Activated naive CD8-positive, alpha-beta T cell treated with anti-CD3 and anti-CD28 coated beads for 36 hours (primary cell): ENCODE measurements at regions not wholly inside any gene's neighbourhood (a gene's known extent, or its start where the extent isn't known, plus 50 kb on each side); places are given as distances from the start of the nearest gene placed in this dataset.

Experiments
- DNase-seq: peaks from one replicate; pipeline ENCODE4 v3.0.0; 2021
- H3K27ac Mint-ChIP-seq: one replicate; pipeline ENCODE4 v1.8.0; 2022; ENCODE audit warnings: mild to moderate bottlenecking, moderate library complexity, mixed read lengths
- H3K27me3 Mint-ChIP-seq: one replicate; pipeline ENCODE4 v1.8.0; 2022; ENCODE audit warnings: mild to moderate bottlenecking, mixed read lengths
- H3K36me3 Mint-ChIP-seq: one replicate; pipeline ENCODE4 v1.8.0; 2021; ENCODE audit warnings: mild to moderate bottlenecking, mixed read lengths
- H3K4me1 Mint-ChIP-seq: one replicate; pipeline ENCODE4 v1.8.0; 2021; ENCODE audit warnings: mixed read lengths
- H3K4me3 Mint-ChIP-seq: one replicate; pipeline ENCODE4 v1.8.0; 2022; ENCODE audit warnings: mild to moderate bottlenecking, moderate library complexity, mixed read lengths
- H3K9me3 Mint-ChIP-seq: one replicate; pipeline ENCODE4 v1.8.0; 2022; ENCODE audit warnings: mixed read lengths

DNA sequence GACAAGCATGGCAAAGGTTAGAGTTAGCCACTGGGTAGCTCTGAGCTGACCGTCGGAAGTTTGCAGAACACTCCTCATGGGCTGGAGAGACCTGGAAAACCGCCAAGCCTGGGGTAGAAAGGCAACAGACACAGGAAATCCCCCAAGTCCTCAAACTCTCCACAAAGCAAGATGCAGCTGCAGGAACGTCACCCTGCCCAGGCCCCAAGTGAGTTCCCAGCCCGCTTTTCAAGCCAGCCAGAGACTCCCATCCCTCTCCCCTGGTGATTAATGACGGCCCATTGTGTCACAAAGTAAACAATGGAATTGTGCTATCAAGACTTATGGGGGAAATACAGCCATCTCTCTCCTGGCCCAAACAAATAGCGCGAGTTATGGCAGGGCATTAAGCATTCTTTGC lies 633.0 kb downstream of the TBC1D22A start:
- Mint-ChIP-seq H3K4me1 (no peaks in the 10 kb centered on the region), H3K27ac (no peak overlapping the region), H3K4me3 (no peak overlapping the region), H3K36me3 (no peaks in the 10 kb centered on the region), H3K9me3 (no peaks in the 10 kb centered on the region), H3K27me3 (peaks cover 3% of the 10 kb centered on the region)
- DNase-seq = no peak

DNA sequence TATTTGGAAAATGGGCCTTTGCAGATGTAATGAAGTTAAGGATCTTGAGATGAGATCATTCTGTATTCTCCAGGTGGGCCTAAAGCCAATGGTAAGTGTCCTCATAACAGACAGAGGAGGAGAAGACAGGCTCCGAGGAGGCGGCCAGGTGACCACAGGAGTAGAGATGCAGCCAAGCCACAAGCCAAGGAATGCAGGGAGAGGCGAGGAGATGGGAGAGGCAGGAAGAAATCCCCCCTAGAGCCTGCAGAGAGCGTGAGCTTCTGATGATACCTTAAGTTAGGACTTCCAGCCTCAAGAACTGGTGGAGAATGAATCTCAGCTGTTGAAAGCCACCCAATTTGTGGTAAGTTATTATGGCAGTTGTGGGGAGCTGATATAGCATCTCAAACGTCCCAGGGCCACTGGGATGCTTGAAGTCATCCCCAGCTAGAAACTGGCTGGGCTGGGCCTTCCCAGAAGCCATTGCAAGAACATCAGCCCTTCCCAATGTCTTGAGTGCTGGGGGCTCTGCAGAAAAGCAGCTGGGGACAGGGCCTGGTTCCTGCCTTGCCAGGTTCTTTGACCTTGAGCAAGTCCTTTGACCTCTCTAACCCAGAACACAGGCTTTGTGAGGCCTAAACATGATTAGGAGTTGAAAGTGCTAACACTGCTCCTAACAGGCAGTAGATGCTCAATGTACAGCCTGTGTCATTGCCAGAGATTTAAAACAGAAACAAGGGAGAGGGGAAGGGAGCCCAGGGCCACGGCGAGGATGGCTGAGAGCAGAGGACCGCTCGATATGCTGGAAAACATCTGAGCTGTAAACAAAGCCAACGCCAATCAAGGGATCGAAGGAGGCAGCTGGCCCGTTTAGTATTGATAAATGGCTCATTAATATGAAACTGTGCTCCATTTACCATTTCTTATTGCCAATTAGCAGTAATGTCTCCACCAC lies 632.3 kb downstream of the TBC1D22A start:
- Mint-ChIP-seq H3K4me3 (no peak overlapping the region), H3K36me3 (no peaks in the 10 kb centered on the region), H3K27ac (no peak overlapping the region), H3K27me3 (peaks cover 3% of the 10 kb centered on the region), H3K9me3 (no peaks in the 10 kb centered on the region), H3K4me1 (no peaks in the 10 kb centered on the region)
- DNase-seq = no peak

DNA sequence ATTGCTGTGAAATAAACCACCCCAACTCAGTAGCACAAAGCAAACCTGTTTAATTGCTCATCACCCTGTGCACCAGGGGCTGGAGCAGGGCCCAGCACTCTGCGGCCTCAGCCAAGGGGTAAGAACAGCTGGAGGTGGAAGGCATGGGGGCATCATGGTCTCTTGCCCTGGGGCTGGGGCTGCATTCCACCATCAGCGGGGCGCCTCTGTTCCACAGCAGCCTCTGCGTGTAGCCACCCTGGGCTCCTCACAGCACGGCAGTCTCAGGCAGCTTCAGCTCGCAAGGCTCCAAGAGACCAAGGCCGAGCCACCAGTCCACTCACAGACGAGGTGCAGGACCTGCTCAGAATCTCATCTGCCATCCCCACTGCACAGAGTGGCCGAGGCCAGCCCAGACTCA lies 630.7 kb downstream of the TBC1D22A start:
- Mint-ChIP-seq H3K4me3 (no peak overlapping the region), H3K36me3 (no peaks in the 10 kb centered on the region), H3K4me1 (no peaks in the 10 kb centered on the region), H3K9me3 (no peaks in the 10 kb centered on the region), H3K27me3 (peaks cover 3% of the 10 kb centered on the region), H3K27ac (no peak overlapping the region)
- no peak for DNase-seq

DNA sequence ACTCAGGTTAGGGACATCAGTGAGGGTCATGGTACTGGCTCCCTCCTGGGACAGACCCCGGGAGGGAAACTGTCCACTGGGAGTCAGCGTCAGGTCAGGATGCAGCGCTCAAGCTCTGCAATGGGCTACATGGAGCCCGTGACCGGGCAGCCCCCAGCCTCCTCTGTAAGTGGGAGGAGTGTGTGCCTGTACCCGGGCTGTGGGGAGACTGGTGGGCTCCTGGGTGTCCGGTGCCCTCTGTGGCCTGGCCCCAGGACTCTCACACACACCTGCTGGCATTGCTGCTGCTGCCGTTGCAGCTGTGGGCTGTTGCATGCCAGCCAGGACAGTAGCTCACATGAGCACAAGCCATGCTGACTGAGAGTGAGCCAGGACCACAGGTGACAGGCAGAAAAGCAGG lies 630.3 kb downstream of the TBC1D22A start:
- Mint-ChIP-seq H3K9me3 (no peaks in the 10 kb centered on the region), H3K27me3 (peaks cover 3% of the 10 kb centered on the region), H3K27ac (no peak overlapping the region), H3K36me3 (no peaks in the 10 kb centered on the region), H3K4me1 (no peaks in the 10 kb centered on the region), H3K4me3 (no peak overlapping the region)
- no peak for DNase-seq

DNA sequence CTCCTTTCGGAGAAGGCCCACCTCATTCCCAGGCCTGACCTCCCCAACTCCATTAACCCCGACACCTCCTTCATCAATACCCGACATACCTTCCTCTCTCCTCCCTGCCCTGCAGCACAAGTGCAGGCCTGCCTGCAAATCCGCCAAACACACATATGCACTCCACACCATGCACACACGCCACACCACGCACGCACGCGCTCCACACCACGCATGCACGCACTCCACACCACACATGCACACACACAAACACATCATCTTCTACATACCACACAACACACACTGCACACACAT lies 629.6 kb downstream of the TBC1D22A start:
- no peak overlapping the region for H3K4me3 Mint-ChIP-seq
- no peaks in the 10 kb centered on the region for H3K9me3 Mint-ChIP-seq
- peaks cover under 1% of the 10 kb centered on the region for H3K27me3 Mint-ChIP-seq
- H3K27ac Mint-ChIP-seq = no peak overlapping the region
- no peaks in the 10 kb centered on the region for H3K4me1 Mint-ChIP-seq
- DNase-seq = no peak
- H3K36me3 Mint-ChIP-seq = no peaks in the 10 kb centered on the region

DNA sequence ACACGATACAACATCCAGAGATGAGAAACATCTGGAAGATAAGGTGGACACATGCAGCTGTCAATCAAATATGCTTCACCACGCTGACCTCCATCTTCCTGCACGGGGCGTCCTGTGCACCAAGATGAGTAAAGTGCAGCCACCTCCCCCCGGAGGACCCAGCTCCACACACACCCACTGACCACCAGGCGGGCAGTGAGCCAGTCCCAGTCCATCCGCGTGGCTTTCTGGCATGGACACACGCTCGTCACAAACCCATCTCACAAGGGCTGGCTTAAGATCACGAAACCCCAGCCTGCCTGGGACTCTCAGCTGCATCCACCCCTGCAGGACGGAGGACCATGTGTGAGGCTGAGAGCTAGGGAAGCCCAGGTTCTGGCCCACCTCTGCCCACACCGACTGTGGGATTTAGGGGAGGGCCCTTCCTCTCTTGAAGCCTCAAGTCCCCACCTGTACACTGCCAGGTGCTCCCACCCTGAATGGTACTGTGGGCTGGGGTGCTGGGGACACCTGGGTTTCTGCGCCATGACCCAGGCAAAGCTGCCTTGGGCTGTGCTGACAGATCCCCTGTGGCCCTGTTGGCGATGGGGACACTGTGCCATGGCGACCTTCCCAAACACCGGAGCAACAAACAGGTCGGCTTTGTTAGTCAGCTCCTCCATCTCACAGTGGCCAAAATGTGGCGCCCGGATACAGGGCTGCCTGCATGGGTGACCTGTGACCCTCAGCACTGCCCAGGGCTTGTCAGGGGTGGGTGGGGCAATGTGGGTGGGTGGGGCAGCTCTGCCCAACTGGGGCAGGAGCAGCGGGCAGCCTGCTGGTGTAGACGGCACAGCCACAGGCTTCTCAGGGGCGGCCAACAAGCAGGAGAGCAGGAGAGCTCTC lies 629.0 kb downstream of the TBC1D22A start:
- H3K9me3 Mint-ChIP-seq = no peaks in the 10 kb centered on the region
- no peaks in the 10 kb centered on the region for H3K27me3 Mint-ChIP-seq
- H3K4me1 Mint-ChIP-seq = no peaks in the 10 kb centered on the region
- H3K36me3 Mint-ChIP-seq = no peaks in the 10 kb centered on the region
- H3K4me3 Mint-ChIP-seq = no peak overlapping the region
- DNase-seq = no peak
- no peak overlapping the region for H3K27ac Mint-ChIP-seq

DNA sequence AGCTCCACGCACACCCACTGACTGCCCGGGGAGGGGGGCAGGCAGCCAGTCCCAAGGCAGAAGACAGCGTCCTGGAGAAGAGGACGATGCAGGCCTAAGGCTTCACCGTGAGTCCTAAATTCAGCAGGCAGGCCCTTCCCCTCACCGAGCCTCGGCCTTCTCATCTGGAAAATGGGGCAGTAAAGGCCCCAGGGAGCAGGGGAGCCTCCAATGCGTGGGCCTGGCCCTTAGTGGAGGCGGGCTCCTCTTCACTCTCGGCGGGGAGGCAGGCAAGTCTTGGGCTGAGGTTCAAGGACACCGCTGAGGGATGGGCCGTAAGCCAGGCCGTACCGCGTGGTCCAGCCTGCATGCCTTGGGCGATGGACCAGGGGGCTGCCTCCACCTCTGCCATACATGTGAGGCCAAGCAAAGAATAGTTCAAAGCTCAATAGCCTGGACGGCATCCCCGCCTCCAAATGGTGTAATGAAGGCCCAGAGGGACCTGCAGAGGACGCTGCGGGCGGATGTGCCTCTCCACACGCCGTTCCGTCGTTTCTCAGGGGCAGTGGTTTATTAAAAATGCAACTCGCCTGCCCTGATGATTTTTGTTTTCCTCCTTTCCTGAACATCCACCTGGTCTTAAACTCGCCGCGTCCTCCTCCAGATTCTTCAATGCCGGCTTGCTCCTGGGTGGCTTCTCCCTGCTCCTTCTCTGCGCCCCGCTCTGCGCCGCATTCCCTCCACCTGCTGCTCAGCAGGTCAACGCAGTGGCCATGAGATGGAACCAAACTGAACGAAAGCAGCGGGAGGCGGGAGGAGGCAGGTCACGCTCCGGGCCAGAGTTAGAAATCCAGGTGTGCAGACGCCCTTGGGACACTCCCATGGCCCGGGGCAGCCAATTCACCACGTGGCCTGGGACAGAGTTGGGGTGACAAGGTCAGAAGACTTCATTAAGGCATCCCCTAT lies 627.8 kb downstream of the TBC1D22A start:
- H3K27ac Mint-ChIP-seq = no peak overlapping the region
- H3K9me3 Mint-ChIP-seq = no peaks in the 10 kb centered on the region
- no peak overlapping the region for H3K4me3 Mint-ChIP-seq
- no peak for DNase-seq
- no peaks in the 10 kb centered on the region for H3K36me3 Mint-ChIP-seq
- no peaks in the 10 kb centered on the region for H3K27me3 Mint-ChIP-seq
- H3K4me1 Mint-ChIP-seq = no peaks in the 10 kb centered on the region

DNA sequence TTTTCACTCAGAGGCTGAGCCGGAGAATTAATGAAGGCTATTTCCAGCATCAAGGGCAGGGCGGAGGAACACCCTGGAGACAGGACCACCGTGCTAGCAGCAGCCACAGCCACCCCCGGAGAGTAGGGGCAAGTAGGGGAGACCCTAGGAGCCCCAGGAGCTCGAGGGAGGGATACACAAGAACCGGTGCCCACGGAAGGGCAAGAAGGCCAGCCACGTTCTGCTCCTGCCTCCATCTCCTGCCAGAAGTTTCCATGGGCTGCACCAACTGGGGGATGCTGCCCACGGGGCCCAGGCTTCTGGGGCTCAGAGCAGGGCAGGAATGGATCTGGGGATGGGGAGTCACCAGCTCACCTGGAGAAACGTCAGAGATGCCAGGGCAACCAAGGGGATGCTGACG lies 626.8 kb downstream of the TBC1D22A start:
- no peaks in the 10 kb centered on the region for H3K27me3 Mint-ChIP-seq
- no peak overlapping the region for H3K4me3 Mint-ChIP-seq
- no peaks in the 10 kb centered on the region for H3K9me3 Mint-ChIP-seq
- no peaks in the 10 kb centered on the region for H3K4me1 Mint-ChIP-seq
- no peaks in the 10 kb centered on the region for H3K36me3 Mint-ChIP-seq
- no peak for DNase-seq
- no peak overlapping the region for H3K27ac Mint-ChIP-seq

DNA sequence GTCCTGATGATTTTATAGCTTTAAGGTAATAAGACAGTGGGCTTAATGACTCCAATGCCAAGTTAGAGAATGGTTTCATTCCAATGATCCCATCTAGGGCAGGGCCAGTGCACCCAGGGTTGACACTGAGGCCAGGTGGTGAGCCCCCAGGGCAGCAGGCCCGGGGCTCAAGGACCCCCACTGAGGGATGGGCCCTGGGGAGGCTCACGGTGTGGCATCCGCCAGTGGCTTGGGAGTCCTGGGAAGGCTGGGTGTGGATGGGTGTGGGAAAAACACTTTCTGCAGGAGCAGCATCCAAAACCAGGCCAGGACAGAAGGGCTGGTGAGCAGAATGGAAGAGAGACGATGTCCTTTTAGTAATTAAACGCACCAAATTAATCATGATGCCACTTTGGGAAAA lies 626.3 kb downstream of the TBC1D22A start:
- DNase-seq = no peak
- H3K36me3 Mint-ChIP-seq = no peaks in the 10 kb centered on the region
- no peak overlapping the region for H3K27ac Mint-ChIP-seq
- H3K4me3 Mint-ChIP-seq = no peak overlapping the region
- H3K9me3 Mint-ChIP-seq = no peaks in the 10 kb centered on the region
- no peaks in the 10 kb centered on the region for H3K27me3 Mint-ChIP-seq
- no peaks in the 10 kb centered on the region for H3K4me1 Mint-ChIP-seq

DNA sequence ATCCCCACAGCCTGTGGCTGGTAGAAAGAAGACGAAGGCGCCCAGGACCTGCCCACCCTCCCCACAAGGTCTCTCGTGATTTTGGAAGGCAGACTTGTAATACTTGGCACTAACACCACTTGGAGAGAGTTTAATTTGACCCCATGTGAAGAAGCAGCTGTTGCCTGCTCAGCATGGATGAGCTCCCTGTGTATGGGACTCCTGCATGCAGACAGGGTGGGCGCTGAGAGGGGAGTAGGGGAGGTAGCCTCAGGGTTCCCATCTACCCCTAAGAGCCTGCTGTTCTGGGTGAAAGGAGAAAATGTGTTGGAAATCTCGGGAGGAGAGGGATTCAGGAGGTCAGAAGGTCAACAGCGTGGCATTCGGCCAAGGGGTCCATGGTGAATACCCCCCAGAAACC lies 625.9 kb downstream of the TBC1D22A start:
- Mint-ChIP-seq H3K27me3 (no peaks in the 10 kb centered on the region), H3K4me3 (no peak overlapping the region), H3K27ac (no peak overlapping the region), H3K9me3 (no peaks in the 10 kb centered on the region), H3K4me1 (no peaks in the 10 kb centered on the region), H3K36me3 (no peaks in the 10 kb centered on the region)
- no peak for DNase-seq

DNA sequence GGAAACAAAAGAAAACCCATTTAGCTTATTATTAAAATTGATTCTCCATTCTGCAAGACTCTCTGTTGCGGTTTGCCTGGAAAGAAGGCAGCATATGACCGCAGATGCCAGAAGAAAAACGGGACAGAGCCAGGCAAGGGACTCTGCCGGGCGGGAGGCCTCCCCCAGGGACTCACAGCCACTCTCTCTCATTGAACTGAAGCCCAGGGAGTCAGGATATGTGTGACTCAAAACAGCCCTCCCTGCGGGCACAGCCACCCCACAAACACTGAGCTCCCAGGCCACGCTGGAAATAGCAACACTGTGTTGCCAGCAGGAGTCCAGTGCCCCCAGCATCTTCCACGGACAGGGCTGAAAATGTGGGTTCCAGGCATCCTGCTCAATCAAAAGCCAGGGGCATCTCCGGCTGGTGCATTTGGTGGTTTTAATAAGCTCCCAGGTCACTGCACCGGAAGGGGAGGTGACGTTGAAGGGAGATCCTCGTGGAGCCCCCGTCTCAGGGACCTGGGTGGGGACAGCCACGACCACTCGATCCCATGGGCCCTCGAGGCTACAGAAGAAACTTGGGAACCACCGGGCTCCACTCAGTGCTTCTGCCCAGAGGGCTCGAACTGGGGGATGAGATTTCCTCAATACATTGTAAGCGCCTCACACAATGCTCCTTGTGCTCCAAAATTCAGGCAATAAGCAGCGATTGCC lies 624.5 kb downstream of the TBC1D22A start:
- DNase-seq = no peak
- no peak overlapping the region for H3K4me3 Mint-ChIP-seq
- H3K27ac Mint-ChIP-seq = no peak overlapping the region
- no peaks in the 10 kb centered on the region for H3K9me3 Mint-ChIP-seq
- no peaks in the 10 kb centered on the region for H3K36me3 Mint-ChIP-seq
- no peaks in the 10 kb centered on the region for H3K4me1 Mint-ChIP-seq
- no peaks in the 10 kb centered on the region for H3K27me3 Mint-ChIP-seq

DNA sequence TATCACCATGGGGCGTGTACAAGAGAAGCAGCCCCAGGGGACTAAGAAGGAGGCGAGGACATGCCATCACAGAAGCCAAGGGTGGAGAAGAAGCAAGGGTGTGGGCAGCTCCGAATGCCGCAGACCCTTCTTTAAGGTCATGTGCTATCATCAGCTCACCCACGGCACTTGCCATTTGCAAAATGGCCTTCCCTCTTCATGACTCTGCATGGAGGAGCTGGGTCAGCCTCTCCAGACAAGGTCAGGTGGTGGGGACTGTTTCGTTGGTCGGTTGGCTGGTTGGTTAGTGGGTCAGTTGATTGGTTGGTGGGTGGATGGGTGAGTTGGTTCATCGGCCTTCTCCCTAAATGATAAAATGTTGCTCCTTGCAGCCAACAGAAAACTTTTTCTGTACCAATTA lies 622.5 kb downstream of the TBC1D22A start:
- Mint-ChIP-seq H3K27ac (no peak overlapping the region), H3K36me3 (no peaks in the 10 kb centered on the region), H3K4me3 (no peak overlapping the region), H3K9me3 (no peaks in the 10 kb centered on the region), H3K27me3 (no peaks in the 10 kb centered on the region), H3K4me1 (no peaks in the 10 kb centered on the region)
- DNase-seq = no peak

DNA sequence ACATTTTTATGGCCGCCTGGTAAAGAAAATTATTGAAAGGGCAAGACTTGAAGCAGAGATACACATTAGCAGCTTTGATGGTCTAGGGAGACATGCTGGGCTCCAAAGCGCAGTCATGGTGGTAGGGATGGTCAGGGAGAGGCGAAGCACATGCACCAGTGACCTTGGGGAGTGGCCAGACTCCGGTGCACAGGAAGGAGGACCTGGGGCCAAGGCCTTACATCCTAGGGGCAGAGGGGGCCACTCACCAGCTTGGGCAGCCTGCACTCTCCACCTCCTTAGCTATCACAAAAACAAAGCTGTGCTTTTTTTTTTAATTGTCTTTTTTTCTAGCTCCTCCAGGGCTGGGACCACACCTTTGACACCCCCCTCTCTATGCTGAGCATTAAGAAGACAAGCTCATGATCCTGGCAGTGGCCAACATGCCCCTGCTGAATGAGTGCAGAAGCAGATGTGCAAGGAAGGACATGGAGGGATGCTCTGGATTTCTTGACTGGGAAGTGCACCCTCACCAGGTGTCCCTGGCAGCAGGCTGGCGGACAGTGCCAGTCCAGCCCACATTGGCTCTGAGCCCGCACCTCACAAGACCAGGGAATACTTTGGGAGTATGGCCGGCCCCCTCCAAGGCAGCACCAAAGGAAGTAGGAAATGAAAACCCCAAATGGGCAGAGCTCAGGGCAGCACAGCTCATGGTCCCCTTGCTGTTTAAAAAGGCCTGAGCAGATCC lies 619.9 kb downstream of the TBC1D22A start:
- no peak overlapping the region for H3K27ac Mint-ChIP-seq
- peaks cover 4% of the 10 kb centered on the region for H3K9me3 Mint-ChIP-seq
- H3K36me3 Mint-ChIP-seq = peaks cover 3% of the 10 kb centered on the region
- H3K27me3 Mint-ChIP-seq = no peaks in the 10 kb centered on the region
- no peak for DNase-seq
- no peaks in the 10 kb centered on the region for H3K4me1 Mint-ChIP-seq
- H3K4me3 Mint-ChIP-seq = no peak overlapping the region

DNA sequence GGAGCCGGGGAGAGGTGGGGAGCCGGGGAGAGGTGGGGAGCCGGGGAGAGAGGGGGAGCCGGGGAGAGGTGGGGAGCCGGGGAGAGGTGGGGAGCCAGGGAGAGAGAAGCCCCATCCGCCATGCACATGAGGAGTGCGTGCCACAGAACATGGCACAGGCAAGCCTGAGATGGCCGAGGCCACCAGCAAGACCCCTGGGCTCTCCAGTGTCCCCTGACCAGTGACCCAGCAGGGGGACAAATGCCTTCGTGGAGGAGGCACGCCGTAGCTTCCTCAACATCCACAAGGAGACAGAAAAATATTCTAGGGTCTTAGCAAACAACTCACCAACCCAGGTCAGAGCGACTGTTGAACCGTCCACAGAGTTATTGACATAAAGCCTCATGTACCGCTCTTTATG lies 618.8 kb downstream of the TBC1D22A start:
- no peak overlapping the region for H3K4me3 Mint-ChIP-seq
- no peak overlapping the region for H3K27ac Mint-ChIP-seq
- H3K4me1 Mint-ChIP-seq = no peaks in the 10 kb centered on the region
- peaks cover 3% of the 10 kb centered on the region for H3K36me3 Mint-ChIP-seq
- peaks cover 4% of the 10 kb centered on the region for H3K9me3 Mint-ChIP-seq
- no peaks in the 10 kb centered on the region for H3K27me3 Mint-ChIP-seq
- no peak for DNase-seq
